ENCODE measurements at regions not wholly inside any gene's neighbourhood (a gene's known extent, or its start where the extent isn't known, plus 50 kb on each side); places are given as distances from the start of the nearest gene placed in this dataset.

GRCh38 chr18:22847867-22848451, 85.2 kb upstream of the RBBP8 start:
- TF ChIP-seq POLR2A (IDR thresholded peaks at IDR 0.05) (no peak), POLR2AphosphoS5 (IDR thresholded peaks at IDR 0.05) (no peak)
- TF ChIP-seq, protein P1, sequence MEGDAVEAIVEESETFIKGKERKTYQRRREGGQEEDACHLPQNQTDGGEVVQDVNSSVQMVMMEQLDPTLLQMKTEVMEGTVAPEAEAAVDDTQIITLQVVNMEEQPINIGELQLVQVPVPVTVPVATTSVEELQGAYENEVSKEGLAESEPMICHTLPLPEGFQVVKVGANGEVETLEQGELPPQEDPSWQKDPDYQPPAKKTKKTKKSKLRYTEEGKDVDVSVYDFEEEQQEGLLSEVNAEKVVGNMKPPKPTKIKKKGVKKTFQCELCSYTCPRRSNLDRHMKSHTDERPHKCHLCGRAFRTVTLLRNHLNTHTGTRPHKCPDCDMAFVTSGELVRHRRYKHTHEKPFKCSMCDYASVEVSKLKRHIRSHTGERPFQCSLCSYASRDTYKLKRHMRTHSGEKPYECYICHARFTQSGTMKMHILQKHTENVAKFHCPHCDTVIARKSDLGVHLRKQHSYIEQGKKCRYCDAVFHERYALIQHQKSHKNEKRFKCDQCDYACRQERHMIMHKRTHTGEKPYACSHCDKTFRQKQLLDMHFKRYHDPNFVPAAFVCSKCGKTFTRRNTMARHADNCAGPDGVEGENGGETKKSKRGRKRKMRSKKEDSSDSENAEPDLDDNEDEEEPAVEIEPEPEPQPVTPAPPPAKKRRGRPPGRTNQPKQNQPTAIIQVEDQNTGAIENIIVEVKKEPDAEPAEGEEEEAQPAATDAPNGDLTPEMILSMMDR (IDR thresholded peaks at IDR 0.05) = no peak
- Histone ChIP-seq H3K4me3 (no peak overlapping the region), H3K27ac (no peak overlapping the region), H3K4me1 (replicated peaks) (no peaks in the 10 kb centered on the region), H3K36me3 (no peaks in the 10 kb centered on the region), H3K9me3 (no peaks in the 10 kb centered on the region), H3K27me3 (replicated peaks; ENCODE audit: insufficient read depth) (no peaks in the 10 kb centered on the region)
- WGBS = 0% methylated on average over 1 of the region's 1 CpG
- intact Hi-C loops (cut with DNase I) = no loop called here
- DNase-seq (ENCODE audit: low spot score) = no peak

- no peaks in the 10 kb centered on the region for H3K9me3 ChIP-seq
- peak; percentile 53 for DNase-seq (ENCODE audit: low spot score)
- no peak overlapping the region for H3K27ac ChIP-seq
- H3K27me3 ChIP-seq (replicated peaks; ENCODE audit: insufficient read depth) = no peaks in the 10 kb centered on the region
- 38% methylated on average over 1 of the region's 1 CpG for WGBS
- intact Hi-C loops (cut with DNase I) = no loop called here
- no peak overlapping the region for H3K4me3 ChIP-seq
- H3K36me3 ChIP-seq = no peaks in the 10 kb centered on the region
- H3K4me1 ChIP-seq (replicated peaks) = no peaks in the 10 kb centered on the region
- no peak for TF ChIP-seq POLR2A (IDR thresholded peaks at IDR 0.05)
- peak; percentile 67 for TF ChIP-seq POLR2AphosphoS5 (IDR thresholded peaks at IDR 0.05)
- TF ChIP-seq, protein P1 (IDR thresholded peaks at IDR 0.05) = no peak
Measured at GRCh38 chr18:22848615-22849014, 84.5 kb upstream of the RBBP8 start.

- no peaks in the 10 kb centered on the region for H3K27me3 ChIP-seq (replicated peaks; ENCODE audit: insufficient read depth)
- no peak overlapping the region for H3K4me3 ChIP-seq
- H3K4me1 ChIP-seq (replicated peaks) = no peaks in the 10 kb centered on the region
- H3K36me3 ChIP-seq = no peaks in the 10 kb centered on the region
- no peaks in the 10 kb centered on the region for H3K9me3 ChIP-seq
- intact Hi-C loops (cut with DNase I) = no loop called here
- no peak overlapping the region for H3K27ac ChIP-seq
- TF ChIP-seq POLR2AphosphoS5 (IDR thresholded peaks at IDR 0.05) (peak; percentile 81), POLR2A (IDR thresholded peaks at IDR 0.05) (no peak)
- WGBS = 45% methylated on average over 2 of the region's 2 CpGs
- peak; percentile 75 for DNase-seq (ENCODE audit: low spot score)
Measured at GRCh38 chr18:22856870-22857269, 76.3 kb upstream of the RBBP8 start.

GRCh38 chr18:22858121-22858520, 75.0 kb upstream of the RBBP8 start:
- H3K4me1 ChIP-seq (replicated peaks) = no peaks in the 10 kb centered on the region
- intact Hi-C loops (cut with DNase I) = no loop called here
- WGBS = 25% methylated on average over 1 of the region's 1 CpG
- no peak for DNase-seq (ENCODE audit: low spot score)
- H3K4me3 ChIP-seq = no peak overlapping the region
- no peaks in the 10 kb centered on the region for H3K36me3 ChIP-seq
- no peaks in the 10 kb centered on the region for H3K9me3 ChIP-seq
- H3K27ac ChIP-seq = no peak overlapping the region
- no peaks in the 10 kb centered on the region for H3K27me3 ChIP-seq (replicated peaks; ENCODE audit: insufficient read depth)
- TF ChIP-seq, protein P1 (IDR thresholded peaks at IDR 0.05) = no peak
- TF ChIP-seq POLR2A (IDR thresholded peaks at IDR 0.05) (no peak), POLR2AphosphoS5 (IDR thresholded peaks at IDR 0.05) (no peak)

GRCh38 chr18:22860807-22861206, 72.3 kb upstream of the RBBP8 start:
- TF ChIP-seq POLR2AphosphoS5 (IDR thresholded peaks at IDR 0.05) (no peak), POLR2A (IDR thresholded peaks at IDR 0.05) (no peak)
- TF ChIP-seq, protein P1 (IDR thresholded peaks at IDR 0.05) = no peak
- no peak for DNase-seq (ENCODE audit: low spot score)
- Histone ChIP-seq H3K36me3 (no peaks in the 10 kb centered on the region), H3K4me1 (replicated peaks) (no peaks in the 10 kb centered on the region), H3K9me3 (no peaks in the 10 kb centered on the region), H3K27me3 (replicated peaks; ENCODE audit: insufficient read depth) (no peaks in the 10 kb centered on the region), H3K4me3 (no peak overlapping the region), H3K27ac (no peak overlapping the region)
- WGBS = 83% methylated on average over 3 of the region's 3 CpGs
- intact Hi-C loops (cut with DNase I) = no loop called here

Data from prostate gland (tissue), 2 donors.